Heart left ventricle (tissue), 16 donors: ENCODE measurements at regions not wholly inside any gene's neighbourhood (a gene's known extent, or its start where the extent isn't known, plus 50 kb on each side); places are given as distances from the start of the nearest gene placed in this dataset.

ENCODE experiments used
- ATAC-seq, 4 donors: fragments of 200-7000 bp; cut with Tn5 transposase; one replicate each; pipeline ENCODE4 v1.9.1; 2020 to 2022; ENCODE audit warnings: moderate library complexity in 4 of 4, mild to moderate bottlenecking in 3 of 4, moderate number of reproducible peaks in 1 of 4
- DNase-seq, 5 donors: peaks; one replicate each; pipeline ENCODE4 v3.0.0-alpha.2; 2020
- H3K27ac ChIP-seq, 12 donors: fragments of 200-600 bp; sonication (generic) in 4 of 12; one replicate each; pipeline versions ENCODE4 v1.5.0 to v1.8.0; 2016 to 2022; ENCODE audit warnings: mild to moderate bottlenecking in 2 of 12
- H3K27me3 ChIP-seq, 9 donors: fragments of 200-600 bp; sonication (generic) in 2 of 9; one replicate each; pipeline versions ENCODE4 v1.5.1 to v1.8.0; 2016 to 2022; ENCODE audit warnings: mild to moderate bottlenecking in 3 of 9
- H3K36me3 ChIP-seq, 9 donors: fragments of 200-600 bp; sonication (generic) in 2 of 9; one replicate each; pipeline versions ENCODE4 v1.5.0 to v1.8.0; 2018 to 2022; ENCODE audit warnings: mild to moderate bottlenecking in 2 of 9
- H3K4me1 ChIP-seq, 12 donors: fragments of 200-600 bp; sonication (generic) in 4 of 12; one replicate each; pipeline versions ENCODE4 v1.5.0 to v1.8.0; 2016 to 2022; ENCODE audit warnings: mild to moderate bottlenecking in 3 of 12
- H3K4me3 ChIP-seq, 12 donors: fragments of 200-600 bp; sonication (generic) in 4 of 12; one replicate each; pipeline versions ENCODE4 v1.5.0 to v1.8.0; 2017 to 2022; ENCODE audit warnings: mild to moderate bottlenecking in 9 of 12, moderate library complexity in 4 of 12
- H3K9me3 ChIP-seq, 12 donors: fragments of 200-600 bp; sonication (generic) in 4 of 12; one replicate each; pipeline versions ENCODE4 v1.5.0 to v1.8.0; 2016 to 2022; ENCODE audit warnings: mild to moderate bottlenecking in 1 of 12
- CTCF ChIP-seq, 12 donors: fragments of 200-600 bp; sonication (generic) in 4 of 12; IDR thresholded peaks; one replicate each; pipeline versions ENCODE4 v1.5.0 to v1.8.0; 2018 to 2022; ENCODE audit warnings: antibody characterized with exemption in 12 of 12, mild to moderate bottlenecking in 5 of 12
- POLR2A ChIP-seq, 2 donors: fragments of 450-650 bp; IDR thresholded peaks; one replicate each; pipeline ENCODE4 v1.6.1; 2017; ENCODE audit warnings: antibody characterized with exemption in 2 of 2, mild to moderate bottlenecking in 2 of 2, moderate library complexity in 2 of 2
- WGBS, 4 donors: extraction: QIAGEN DNeasy Blood & Tissue Kit in 2 of 4; methylation state at CpG; one replicate each; pipeline versions ENCODE4 v1.1.5 to v1.1.7; 2013 to 2018; 5-methylcytosine and 5-hydroxymethylcytosine counted together
- intact Hi-C, 10 donors: fragments of 100-400 bp; cut with DNase I; formaldehyde crosslinking; loops; one replicate each; pipeline versions ENCODE4 v1.11.1 to v1.14.2; 2022
- donor health status: ischemic (EF 13 %, LVEDD 7.1; RV severe dilation, severe dysfunction).
- donor health status: healthy with polysubstance abuse.
- donor health status: DM: no; HTN: yes; CAD: no.
- donor health status: DM: no; HTN: no; CAD: no.
- donor health status: ischemic (EF 25% LVEDD 6.9; RV normal size, moderate dysfunction).
- donor health status: ischemic (EF 25% LVEDD 5.7; RV mildly dilated, moderate dysfunction).
- donor health status: healthy.
- donor health status: DM: yes; HTN: yes; CAD: no.
- donor health status: ischemic (EF 35%, LVEDD 5.7; RV mildly dilated, moderate dysfunction).
- donor health status: nonischemic (EF 11% LVEDD 7.7; RV severe dilation, severe dysfunction).
- donor health status: DM: yes; HTN: yes; CAD: no.
- donor health status: PGD.
- donor health status: ischemic (EF 29% LVEDD 5.4; RV normal size, mild dysfunction).
- donor health status: nonischemic (EF 23%, LVEDD 6.1; RV moderate dilation, normal function).

- no peak for TF ChIP-seq POLR2A (IDR thresholded peaks at IDR 0.05)
- TF ChIP-seq CTCF (IDR thresholded peaks at IDR 0.05), result no peak
- Histone ChIP-seq H3K9me3 (peaks cover 0 to 13% (median 0%) of the 10 kb centered on the region in 12 donors), H3K27me3 (peaks cover 0 to 2% (median 0%) of the 10 kb centered on the region in 9 donors), H3K36me3 (no peaks in the 10 kb centered on the region), H3K27ac (no peak overlapping the region), H3K4me1 (peaks cover 0 to 8% (median under 1%) of the 10 kb centered on the region in 12 donors), H3K4me3 (no peak overlapping the region)
- no peak for ATAC-seq
- WGBS, 4 donors, result 77 to 93% (median 90%) methylated on average over 3 of the region's 3 CpGs
- no peak for DNase-seq
- intact Hi-C loops, result no loop called here
Measured at GRCh38 chr11:69994810-69995209, 83.3 kb upstream of the ANO1 start.

GRCh38 chr11:69995697-69996096 is 82.4 kb upstream of the ANO1 start:
- TF ChIP-seq CTCF (IDR thresholded peaks at IDR 0.05), result no peak
- TF ChIP-seq POLR2A (IDR thresholded peaks at IDR 0.05), result no peak
- ATAC-seq, result no peak
- 88 to 96% (median 89%) methylated on average over 10 of the region's 10 CpGs for WGBS, 4 donors
- peaks cover 0 to 2% (median 0%) of the 10 kb centered on the region in 9 donors for H3K27me3 ChIP-seq
- no peak overlapping the region for H3K27ac ChIP-seq
- no peak overlapping the region for H3K4me3 ChIP-seq
- H3K9me3 ChIP-seq, result peaks cover 0 to 13% (median 0%) of the 10 kb centered on the region in 12 donors
- H3K4me1 ChIP-seq, result peaks cover 0 to 17% (median 5%) of the 10 kb centered on the region in 12 donors
- intact Hi-C loops, result no loop called here
- no peaks in the 10 kb centered on the region for H3K36me3 ChIP-seq
- DNase-seq, result no peak

GRCh38 chr11:69996451-69996850 is 81.7 kb upstream of the ANO1 start:
- intact Hi-C loops, result no loop called here
- peaks cover 0 to 13% (median 0%) of the 10 kb centered on the region in 12 donors for H3K9me3 ChIP-seq
- H3K4me3 ChIP-seq, result no peak overlapping the region
- TF ChIP-seq POLR2A (IDR thresholded peaks at IDR 0.05) (no peak), CTCF (IDR thresholded peaks at IDR 0.05) (no peak)
- H3K36me3 ChIP-seq, result no peaks in the 10 kb centered on the region
- WGBS, 4 donors, result 59 to 85% (median 61%) methylated on average over 1 of the region's 1 CpG
- no peak for ATAC-seq
- H3K27me3 ChIP-seq, result peaks cover 0 to 2% (median 0%) of the 10 kb centered on the region in 9 donors
- no peak for DNase-seq
- H3K4me1 ChIP-seq, result peaks cover 0 to 23% (median 5%) of the 10 kb centered on the region in 12 donors
- no peak overlapping the region for H3K27ac ChIP-seq

GRCh38 chr11:69997352-69997751 is 80.8 kb upstream of the ANO1 start:
- 55 to 65% (median 64%) methylated on average over 8 of the region's 8 CpGs for WGBS, 4 donors
- TF ChIP-seq CTCF (IDR thresholded peaks at IDR 0.05) (no peak), POLR2A (IDR thresholded peaks at IDR 0.05) (no peak)
- no peak for ATAC-seq
- no peak for DNase-seq
- no peaks in the 10 kb centered on the region for H3K36me3 ChIP-seq
- no peak overlapping the region for H3K4me3 ChIP-seq
- peaks cover 0 to 13% (median 0%) of the 10 kb centered on the region in 12 donors for H3K9me3 ChIP-seq
- intact Hi-C loops, result no loop called here
- H3K4me1 ChIP-seq, result peaks cover 0 to 23% (median 5%) of the 10 kb centered on the region in 12 donors
- H3K27me3 ChIP-seq, result peaks cover 0 to 2% (median 0%) of the 10 kb centered on the region in 9 donors
- H3K27ac ChIP-seq, result no peak overlapping the region
